ENCODE measurements at regions not wholly inside any gene's neighbourhood (a gene's known extent, or its start where the extent isn't known, plus 50 kb on each side); places are given as distances from the start of the nearest gene placed in this dataset.
"Not testable (repeated sequence)": the region's sequence is repeated elsewhere in the genome, so short reads cannot be mapped to it uniquely, and the experiment has no call there.

DNA sequence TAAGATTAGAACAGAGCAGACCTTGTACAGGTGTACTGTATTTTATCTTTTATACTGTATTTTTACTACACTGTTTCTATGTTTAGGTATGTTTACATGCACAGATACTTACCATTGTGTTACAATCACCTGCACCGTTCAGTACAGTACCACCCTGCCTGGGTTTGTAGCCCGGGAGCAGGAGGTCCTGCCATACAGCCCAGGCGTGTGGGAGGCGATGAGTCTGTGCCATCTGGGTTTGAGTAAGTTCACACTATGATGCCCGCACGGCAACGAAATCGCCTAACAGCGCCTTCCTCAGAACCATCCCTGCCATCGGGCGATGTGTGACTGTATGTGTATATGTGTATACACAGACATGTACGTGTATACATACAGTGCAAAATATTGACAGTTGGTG is 157.1 kb upstream of the FOXD4L5 start:
- TF ChIP-seq POLR2AphosphoS5 (IDR thresholded peaks at IDR 0.05) = not testable (repeated sequence)
- TF ChIP-seq, protein P1, sequence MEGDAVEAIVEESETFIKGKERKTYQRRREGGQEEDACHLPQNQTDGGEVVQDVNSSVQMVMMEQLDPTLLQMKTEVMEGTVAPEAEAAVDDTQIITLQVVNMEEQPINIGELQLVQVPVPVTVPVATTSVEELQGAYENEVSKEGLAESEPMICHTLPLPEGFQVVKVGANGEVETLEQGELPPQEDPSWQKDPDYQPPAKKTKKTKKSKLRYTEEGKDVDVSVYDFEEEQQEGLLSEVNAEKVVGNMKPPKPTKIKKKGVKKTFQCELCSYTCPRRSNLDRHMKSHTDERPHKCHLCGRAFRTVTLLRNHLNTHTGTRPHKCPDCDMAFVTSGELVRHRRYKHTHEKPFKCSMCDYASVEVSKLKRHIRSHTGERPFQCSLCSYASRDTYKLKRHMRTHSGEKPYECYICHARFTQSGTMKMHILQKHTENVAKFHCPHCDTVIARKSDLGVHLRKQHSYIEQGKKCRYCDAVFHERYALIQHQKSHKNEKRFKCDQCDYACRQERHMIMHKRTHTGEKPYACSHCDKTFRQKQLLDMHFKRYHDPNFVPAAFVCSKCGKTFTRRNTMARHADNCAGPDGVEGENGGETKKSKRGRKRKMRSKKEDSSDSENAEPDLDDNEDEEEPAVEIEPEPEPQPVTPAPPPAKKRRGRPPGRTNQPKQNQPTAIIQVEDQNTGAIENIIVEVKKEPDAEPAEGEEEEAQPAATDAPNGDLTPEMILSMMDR (IDR thresholded peaks at IDR 0.05) = not testable (repeated sequence)
